Hematopoietic multipotent progenitor cell treated with erythropoietin and hydrocortisone succinate and interleukin-3 and kit ligand, for 17 days (in vitro differentiated cells): ENCODE measurements at regions not wholly inside any gene's neighbourhood (a gene's known extent, or its start where the extent isn't known, plus 50 kb on each side); places are given as distances from the start of the nearest gene placed in this dataset.

Source experiments
- DNase-seq: peaks from one replicate; pipeline ENCODE4 v3.0.0-alpha.2; 2015; ENCODE audit warnings: low spot score

GRCh38 chr21:25139414-25139813, 467.9 kb downstream of the MRPL39 start:
- DNase-seq = no peak

GRCh38 chr21:25133939-25134338, 473.3 kb downstream of the MRPL39 start:
- DNase-seq = no peak

GRCh38 chr21:25127811-25128210, 479.5 kb downstream of the MRPL39 start:
- DNase-seq = no peak

GRCh38 chr21:25127007-25127406, 480.3 kb downstream of the MRPL39 start:
- DNase-seq = no peak

- DNase-seq = no peak
These were observed 480.7 kb downstream of the MRPL39 start for GRCh38 chr21:25126564-25126963.

GRCh38 chr21:25118648-25119047, 488.6 kb downstream of the MRPL39 start:
- no peak for DNase-seq

GRCh38 chr21:25115021-25115420, 492.3 kb downstream of the MRPL39 start:
- no peak for DNase-seq

- DNase-seq = no peak
These were observed 499.6 kb downstream of the MRPL39 start for GRCh38 chr21:25107708-25108107.

- DNase-seq = no peak
These were observed 503.6 kb downstream of the MRPL39 start for GRCh38 chr21:25103500-25104207.

- no peak for DNase-seq
These were observed 509.6 kb downstream of the MRPL39 start for GRCh38 chr21:25097648-25098047.

GRCh38 chr21:25094695-25095094, 512.6 kb downstream of the MRPL39 start:
- no peak for DNase-seq

- DNase-seq = no peak
These were observed 514.8 kb downstream of the MRPL39 start for GRCh38 chr21:25092441-25093011.

- no peak for DNase-seq
These were observed 526.2 kb downstream of the MRPL39 start for GRCh38 chr21:25081096-25081495.

- DNase-seq = no peak
These were observed 526.6 kb downstream of the MRPL39 start for GRCh38 chr21:25080661-25081060.

- DNase-seq = no peak
These were observed 527.1 kb downstream of the MRPL39 start for GRCh38 chr21:25080141-25080540.

- no peak for DNase-seq
These were observed 528.2 kb downstream of the MRPL39 start for GRCh38 chr21:25079053-25079452.

- no peak for DNase-seq
These were observed 545.2 kb downstream of the MRPL39 start for GRCh38 chr21:25062061-25062460.

GRCh38 chr21:25054689-25055088, 552.6 kb downstream of the MRPL39 start:
- DNase-seq = no peak

- DNase-seq = no peak
These were observed 567.6 kb downstream of the MRPL39 start for GRCh38 chr21:25039461-25040380.

GRCh38 chr21:25036775-25037174, 570.5 kb downstream of the MRPL39 start:
- DNase-seq = no peak

GRCh38 chr21:25031750-25032149, 575.5 kb downstream of the MRPL39 start:
- no peak for DNase-seq

- DNase-seq = no peak
These were observed 577.7 kb downstream of the MRPL39 start for GRCh38 chr21:25029580-25029979.

- DNase-seq = no peak
These were observed 581.7 kb downstream of the MRPL39 start for GRCh38 chr21:25025596-25025995.
